ENCODE measurements at regions not wholly inside any gene's neighbourhood (a gene's known extent, or its start where the extent isn't known, plus 50 kb on each side); places are given as distances from the start of the nearest gene placed in this dataset.
"Not testable (repeated sequence)": the region's sequence is repeated elsewhere in the genome, so short reads cannot be mapped to it uniquely, and the experiment has no call there.

- TF ChIP-seq CTCF (IDR thresholded peaks at IDR 0.05 in 2 of 3, conservative IDR thresholded peaks at IDR 0.05 in 1 of 3; ENCODE audit: control insufficient read depth in 2 of 3, extremely low read depth in 1 of 3, insufficient read depth in 1 of 3, low read depth in 3 of 3, low read length in 3 of 3); RAD21 (IDR thresholded peaks at IDR 0.05; ENCODE audit: insufficient read depth, low read depth, low read length); POLR2A (IDR thresholded peaks at IDR 0.05; ENCODE audit: low read depth, low read length): not testable (repeated sequence)
Measured at GRCh38 chr2:222368280-222368679, 56.1 kb upstream of the SGPP2 start.
